ENCODE measurements at regions not wholly inside any gene's neighbourhood (a gene's known extent, or its start where the extent isn't known, plus 50 kb on each side); places are given as distances from the start of the nearest gene placed in this dataset.

GRCh38 chr4:13117185-13117584 is 367.0 kb downstream of the RAB28 start:
- no peak overlapping the region for H3K4me3 ChIP-seq (ENCODE audit: insufficient read length, low read depth)
- H3K9ac ChIP-seq (ENCODE audit: insufficient read length, low read depth): no peak overlapping the region
- TF ChIP-seq YY1 (IDR thresholded peaks at IDR 0.05; ENCODE audit: insufficient read depth, insufficient read length) (no peak), ZNF274 (IDR thresholded peaks at IDR 0.05; ENCODE audit: low read depth, low read length) (no peak)
- H3K9me3 ChIP-seq (ENCODE audit: insufficient read depth, low read length): no peaks in the 10 kb centered on the region
- H3K36me3 ChIP-seq (ENCODE audit: insufficient read depth, insufficient read length, low read length): no peaks in the 10 kb centered on the region
- no peaks in the 10 kb centered on the region for H3K27me3 ChIP-seq (ENCODE audit: insufficient read depth, insufficient read length)
- no peaks in the 10 kb centered on the region for H3K4me1 ChIP-seq (ENCODE audit: insufficient read depth, insufficient read length)
- DNase-seq (ENCODE audit: low read depth, low spot score): no peak

GRCh38 chr4:13112030-13112429 is 372.1 kb downstream of the RAB28 start:
- Histone ChIP-seq H3K27me3 (ENCODE audit: insufficient read depth, insufficient read length) (no peaks in the 10 kb centered on the region), H3K4me3 (ENCODE audit: insufficient read length, low read depth) (no peak overlapping the region), H3K36me3 (ENCODE audit: insufficient read depth, insufficient read length, low read length) (no peaks in the 10 kb centered on the region), H3K4me1 (ENCODE audit: insufficient read depth, insufficient read length) (no peaks in the 10 kb centered on the region), H3K9ac (ENCODE audit: insufficient read length, low read depth) (no peak overlapping the region), H3K9me3 (ENCODE audit: insufficient read depth, low read length) (peaks cover 16% of the 10 kb centered on the region; the same call in 1 of the 2 replicates)
- DNase-seq (ENCODE audit: low read depth, low spot score): no peak
- TF ChIP-seq ZNF274 (IDR thresholded peaks at IDR 0.05; ENCODE audit: low read depth, low read length): no peak
- TF ChIP-seq YY1 (IDR thresholded peaks at IDR 0.05; ENCODE audit: insufficient read depth, insufficient read length): no peak
- no peak for TF ChIP-seq SUZ12 (IDR thresholded peaks at IDR 0.05; ENCODE audit: extremely low read depth, insufficient read depth, insufficient read length)

GRCh38 chr4:13109536-13109935 is 374.6 kb downstream of the RAB28 start:
- Histone ChIP-seq H3K9me3 (ENCODE audit: insufficient read depth, low read length) (peaks cover 20% of the 10 kb centered on the region; the same call in 1 of the 2 replicates), H3K27me3 (ENCODE audit: insufficient read depth, insufficient read length) (no peaks in the 10 kb centered on the region), H3K4me3 (ENCODE audit: insufficient read length, low read depth) (no peak overlapping the region), H3K4me1 (ENCODE audit: insufficient read depth, insufficient read length) (no peaks in the 10 kb centered on the region), H3K9ac (ENCODE audit: insufficient read length, low read depth) (no peak overlapping the region), H3K36me3 (ENCODE audit: insufficient read depth, insufficient read length, low read length) (no peaks in the 10 kb centered on the region)
- no peak for DNase-seq (ENCODE audit: low read depth, low spot score)
- TF ChIP-seq YY1 (IDR thresholded peaks at IDR 0.05; ENCODE audit: insufficient read depth, insufficient read length) (no peak), SUZ12 (IDR thresholded peaks at IDR 0.05; ENCODE audit: extremely low read depth, insufficient read depth, insufficient read length) (no peak), ZNF274 (IDR thresholded peaks at IDR 0.05; ENCODE audit: low read depth, low read length) (no peak)

DNA sequence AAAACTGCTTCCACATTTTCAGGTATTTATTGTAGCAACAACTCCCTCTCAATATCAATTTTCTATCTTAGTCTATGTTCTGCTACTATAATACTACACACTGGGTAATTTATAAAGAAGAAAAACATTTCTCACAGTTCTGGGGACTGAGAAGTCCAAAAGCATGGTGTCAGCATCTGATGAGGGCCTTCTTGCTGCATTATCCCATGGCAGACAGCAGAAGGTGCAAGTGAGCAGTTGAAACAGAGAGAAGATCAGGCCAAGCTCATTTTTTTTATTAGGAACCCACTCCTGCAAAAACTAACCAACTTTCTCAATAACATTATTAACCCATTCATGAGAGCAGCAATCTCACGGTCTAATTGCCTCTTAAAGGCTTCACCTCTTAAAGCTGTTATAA is 376.0 kb downstream of the RAB28 start:
- no peaks in the 10 kb centered on the region for H3K27me3 ChIP-seq (ENCODE audit: insufficient read depth, insufficient read length)
- no peak for DNase-seq (ENCODE audit: low read depth, low spot score)
- H3K9ac ChIP-seq (ENCODE audit: insufficient read length, low read depth): no peak overlapping the region
- H3K4me3 ChIP-seq (ENCODE audit: insufficient read length, low read depth): no peak overlapping the region
- no peaks in the 10 kb centered on the region for H3K36me3 ChIP-seq (ENCODE audit: insufficient read depth, insufficient read length, low read length)
- no peaks in the 10 kb centered on the region for H3K4me1 ChIP-seq (ENCODE audit: insufficient read depth, insufficient read length)
- TF ChIP-seq YY1 (IDR thresholded peaks at IDR 0.05; ENCODE audit: insufficient read depth, insufficient read length) (no peak), ZNF274 (IDR thresholded peaks at IDR 0.05; ENCODE audit: low read depth, low read length) (no peak), SUZ12 (IDR thresholded peaks at IDR 0.05; ENCODE audit: extremely low read depth, insufficient read depth, insufficient read length) (no peak)
- H3K9me3 ChIP-seq (ENCODE audit: insufficient read depth, low read length): peaks cover 20% of the 10 kb centered on the region; the same call in 1 of the 2 replicates

GRCh38 chr4:13103382-13104015 is 380.6 kb downstream of the RAB28 start:
- no peaks in the 10 kb centered on the region for H3K4me1 ChIP-seq (ENCODE audit: insufficient read depth, insufficient read length)
- no peak for DNase-seq (ENCODE audit: low read depth, low spot score)
- no peaks in the 10 kb centered on the region for H3K36me3 ChIP-seq (ENCODE audit: insufficient read depth, insufficient read length, low read length)
- no peak overlapping the region for H3K4me3 ChIP-seq (ENCODE audit: insufficient read length, low read depth)
- peaks cover 18% of the 10 kb centered on the region; the same call in 1 of the 2 replicates for H3K9me3 ChIP-seq (ENCODE audit: insufficient read depth, low read length)
- H3K9ac ChIP-seq (ENCODE audit: insufficient read length, low read depth): no peak overlapping the region
- TF ChIP-seq YY1 (IDR thresholded peaks at IDR 0.05; ENCODE audit: insufficient read depth, insufficient read length) (no peak), ZNF274 (IDR thresholded peaks at IDR 0.05; ENCODE audit: low read depth, low read length) (no peak), SUZ12 (IDR thresholded peaks at IDR 0.05; ENCODE audit: extremely low read depth, insufficient read depth, insufficient read length) (no peak)
- H3K27me3 ChIP-seq (ENCODE audit: insufficient read depth, insufficient read length): no peaks in the 10 kb centered on the region

GRCh38 chr4:13102092-13102742 is 381.9 kb downstream of the RAB28 start:
- peaks cover 6% of the 10 kb centered on the region; the same call in 1 of the 2 replicates for H3K9me3 ChIP-seq (ENCODE audit: insufficient read depth, low read length)
- TF ChIP-seq YY1 (IDR thresholded peaks at IDR 0.05; ENCODE audit: insufficient read depth, insufficient read length): no peak
- TF ChIP-seq SUZ12 (IDR thresholded peaks at IDR 0.05; ENCODE audit: extremely low read depth, insufficient read depth, insufficient read length): no peak
- TF ChIP-seq ZNF274 (IDR thresholded peaks at IDR 0.05; ENCODE audit: low read depth, low read length): no peak
- H3K27me3 ChIP-seq (ENCODE audit: insufficient read depth, insufficient read length): no peaks in the 10 kb centered on the region
- no peak for DNase-seq (ENCODE audit: low read depth, low spot score)
- no peaks in the 10 kb centered on the region for H3K36me3 ChIP-seq (ENCODE audit: insufficient read depth, insufficient read length, low read length)
- no peaks in the 10 kb centered on the region for H3K4me1 ChIP-seq (ENCODE audit: insufficient read depth, insufficient read length)
- H3K4me3 ChIP-seq (ENCODE audit: insufficient read length, low read depth): no peak overlapping the region
- no peak overlapping the region for H3K9ac ChIP-seq (ENCODE audit: insufficient read length, low read depth)

GRCh38 chr4:13097971-13098370 is 386.2 kb downstream of the RAB28 start:
- no peak for DNase-seq (ENCODE audit: low read depth, low spot score)
- Histone ChIP-seq H3K27me3 (ENCODE audit: insufficient read depth, insufficient read length) (no peaks in the 10 kb centered on the region), H3K4me1 (ENCODE audit: insufficient read depth, insufficient read length) (no peaks in the 10 kb centered on the region), H3K36me3 (ENCODE audit: insufficient read depth, insufficient read length, low read length) (no peaks in the 10 kb centered on the region), H3K4me3 (ENCODE audit: insufficient read length, low read depth) (no peak overlapping the region), H3K9ac (ENCODE audit: insufficient read length, low read depth) (no peak overlapping the region), H3K9me3 (ENCODE audit: insufficient read depth, low read length) (no peaks in the 10 kb centered on the region)
- TF ChIP-seq YY1 (IDR thresholded peaks at IDR 0.05; ENCODE audit: insufficient read depth, insufficient read length) (no peak), SUZ12 (IDR thresholded peaks at IDR 0.05; ENCODE audit: extremely low read depth, insufficient read depth, insufficient read length) (no peak), ZNF274 (IDR thresholded peaks at IDR 0.05; ENCODE audit: low read depth, low read length) (no peak)

All from NT2/D1 (cell line).